GM23338 (cell line): ENCODE measurements at regions not wholly inside any gene's neighbourhood (a gene's known extent, or its start where the extent isn't known, plus 50 kb on each side); places are given as distances from the start of the nearest gene placed in this dataset.

Experiments
- ATAC-seq: fragments of 200-7000 bp; cut with Tn5 transposase; 3 replicates; pipeline ENCODE4 v1.9.1; 2020
- DNase-seq: peaks from one replicate; pipeline ENCODE4 v3.0.0-alpha.2; 2015; ENCODE audit warnings: low spot score
- H2AFZ ChIP-seq: fragments of 200-600 bp; sonication (generic); 2 replicates; pipeline ENCODE4 v1.8.0; 2016; ENCODE audit warnings: antibody characterized with exemption, mild to moderate bottlenecking, moderate library complexity
- H3F3A ChIP-seq: fragments of 200-600 bp; sonication (generic); replicated peaks from 2 replicates; pipeline ENCODE4 v1.8.0; 2017; ENCODE audit warnings: antibody characterized with exemption, mixed run types, low read depth
- H3K27ac ChIP-seq: fragments of 200-600 bp; sonication (generic); 2 replicates; pipeline ENCODE4 v1.6.1; 2016; ENCODE audit warnings: low read depth
- H3K27me3 ChIP-seq: fragments of 200-600 bp; sonication (generic); 2 replicates; pipeline ENCODE4 v1.8.0; 2016; ENCODE audit warnings: mild to moderate bottlenecking, mixed run types, moderate library complexity; ENCODE audit not compliant: insufficient read depth
- H3K36me3 ChIP-seq: fragments of 200-600 bp; sonication (generic); 2 replicates; pipeline ENCODE4 v1.8.0; 2016; ENCODE audit warnings: mild to moderate bottlenecking; ENCODE audit not compliant: insufficient read depth
- H3K4me1 ChIP-seq: fragments of 200-600 bp; sonication (generic); 2 replicates; pipeline ENCODE4 v1.8.0; 2016; ENCODE audit warnings: mild to moderate bottlenecking, moderate library complexity; ENCODE audit not compliant: insufficient read depth
- H3K4me2 ChIP-seq: fragments of 200-600 bp; sonication (generic); 2 replicates; pipeline ENCODE4 v1.7.1; 2017; ENCODE audit warnings: mixed run types
- H3K4me3 ChIP-seq: fragments of 200-600 bp; sonication (generic); 2 replicates; pipeline ENCODE4 v1.6.1; 2016; ENCODE audit warnings: mixed run types
- H3K79me2 ChIP-seq: fragments of 200-600 bp; sonication (generic); replicated peaks from 2 replicates; pipeline ENCODE4 v1.8.0; 2017; ENCODE audit warnings: mild to moderate bottlenecking; ENCODE audit not compliant: insufficient read depth
- H3K9me2 ChIP-seq: fragments of 200-600 bp; sonication (generic); 2 replicates; pipeline ENCODE4 v1.8.0; 2017; ENCODE audit not compliant: insufficient read depth
- H4K20me1 ChIP-seq: fragments of 200-600 bp; sonication (generic); replicated peaks from 2 replicates; pipeline ENCODE4 v1.8.0; 2017; ENCODE audit warnings: mild to moderate bottlenecking; ENCODE audit not compliant: insufficient read depth
- H3K27ac Mint-ChIP-seq: 2 replicates; pipeline ENCODE4 v1.8.0; 2020; ENCODE audit warnings: inconsistent platforms, mild to moderate bottlenecking, moderate library complexity, mixed read lengths
- H3K27me3 Mint-ChIP-seq: 3 replicates; pipeline ENCODE4 v1.8.0; 2022; ENCODE audit warnings: low read depth, mild to moderate bottlenecking, moderate library complexity, mixed read lengths, inconsistent platforms; ENCODE audit not compliant: insufficient read depth, poor library complexity
- H3K36me3 Mint-ChIP-seq: 3 replicates; pipeline ENCODE4 v1.8.0; 2021; ENCODE audit warnings: low read depth, mild to moderate bottlenecking, inconsistent platforms, moderate library complexity, mixed read lengths
- H3K4me1 Mint-ChIP-seq: 3 replicates; pipeline ENCODE4 v1.8.0; 2020; ENCODE audit warnings: mild to moderate bottlenecking, inconsistent platforms, mixed read lengths
- H3K4me3 Mint-ChIP-seq: 3 replicates; pipeline ENCODE4 v1.8.0; 2021; ENCODE audit warnings: moderate library complexity, mild to moderate bottlenecking, inconsistent platforms, mixed read lengths
- H3K9me3 Mint-ChIP-seq: 3 replicates; pipeline ENCODE4 v1.8.0; 2020; ENCODE audit warnings: moderate library complexity, mild to moderate bottlenecking, inconsistent platforms, mixed read lengths
- CREB1 ChIP-seq: fragments of 250-450 bp; sonication (Bioruptor Pico); IDR thresholded peaks from 2 replicates; pipeline ENCODE4 v1.5.0; 2020; ENCODE audit warnings: low read depth, mild to moderate bottlenecking, moderate library complexity
- CTCF ChIP-seq, 2 experiments: fragments of 200-600 bp in 1 of 2; sonication (generic) in 1 of 2; conservative IDR thresholded peaks; 2 replicates each; pipeline versions ENCODE4 v1.5.1 to v1.6.1; 2016 to 2017; ENCODE audit warnings: antibody characterized with exemption in 2 of 2, low read depth in 2 of 2, mild to moderate bottlenecking in 2 of 2, moderate library complexity in 1 of 2
- EZH2phosphoT487 ChIP-seq: fragments of 200-600 bp; sonication (generic); IDR thresholded peaks from one replicate; pipeline ENCODE4 v1.8.1; 2018; ENCODE audit warnings: antibody characterized with exemption; ENCODE audit not compliant: unreplicated experiment
- NANOG ChIP-seq: IDR thresholded peaks from 2 replicates; pipeline ENCODE4 v1.6.1; 2016; ENCODE audit warnings: antibody characterized with exemption, borderline replicate concordance
- POLR2AphosphoS5 ChIP-seq: IDR thresholded peaks from 2 replicates; pipeline ENCODE4 v1.6.1; 2016; ENCODE audit warnings: antibody characterized with exemption, low read depth
- STAT1 ChIP-seq: IDR thresholded peaks from one replicate; pipeline ENCODE4 v1.6.1; 2016; ENCODE audit warnings: antibody characterized with exemption; ENCODE audit not compliant: unreplicated experiment
- ZNF114 ChIP-seq: fragments of 250-450 bp; sonication (Bioruptor Pico); IDR thresholded peaks from 2 replicates; pipeline ENCODE4 v1.5.0; 2020; ENCODE audit warnings: mild to moderate bottlenecking, moderate library complexity
- ZNF331 ChIP-seq: fragments of 250-450 bp; sonication (Bioruptor Pico); IDR thresholded peaks from 2 replicates; pipeline ENCODE4 v1.5.0; 2020; ENCODE audit warnings: low read depth, mild to moderate bottlenecking, moderate library complexity
- TF ChIP-seq, protein P1 (sequence below): fragments of 250-450 bp; sonication (Bioruptor Pico); IDR thresholded peaks from 2 replicates; pipeline ENCODE4 v1.5.0; 2020; ENCODE audit warnings: mild to moderate bottlenecking, moderate library complexity
- TF ChIP-seq, protein P2 (sequence below): IDR thresholded peaks from one replicate; pipeline ENCODE4 v1.6.1; 2018; ENCODE audit warnings: antibody characterized with exemption; ENCODE audit not compliant: unreplicated experiment
- TF ChIP-seq, protein P3 (sequence below): IDR thresholded peaks from 2 replicates; pipeline ENCODE4 v1.6.1; 2016; ENCODE audit warnings: antibody characterized with exemption

GRCh38 chr2:238730001-238730669, 117.8 kb upstream of the TWIST2 start (continued):
- TF ChIP-seq, protein P1, sequence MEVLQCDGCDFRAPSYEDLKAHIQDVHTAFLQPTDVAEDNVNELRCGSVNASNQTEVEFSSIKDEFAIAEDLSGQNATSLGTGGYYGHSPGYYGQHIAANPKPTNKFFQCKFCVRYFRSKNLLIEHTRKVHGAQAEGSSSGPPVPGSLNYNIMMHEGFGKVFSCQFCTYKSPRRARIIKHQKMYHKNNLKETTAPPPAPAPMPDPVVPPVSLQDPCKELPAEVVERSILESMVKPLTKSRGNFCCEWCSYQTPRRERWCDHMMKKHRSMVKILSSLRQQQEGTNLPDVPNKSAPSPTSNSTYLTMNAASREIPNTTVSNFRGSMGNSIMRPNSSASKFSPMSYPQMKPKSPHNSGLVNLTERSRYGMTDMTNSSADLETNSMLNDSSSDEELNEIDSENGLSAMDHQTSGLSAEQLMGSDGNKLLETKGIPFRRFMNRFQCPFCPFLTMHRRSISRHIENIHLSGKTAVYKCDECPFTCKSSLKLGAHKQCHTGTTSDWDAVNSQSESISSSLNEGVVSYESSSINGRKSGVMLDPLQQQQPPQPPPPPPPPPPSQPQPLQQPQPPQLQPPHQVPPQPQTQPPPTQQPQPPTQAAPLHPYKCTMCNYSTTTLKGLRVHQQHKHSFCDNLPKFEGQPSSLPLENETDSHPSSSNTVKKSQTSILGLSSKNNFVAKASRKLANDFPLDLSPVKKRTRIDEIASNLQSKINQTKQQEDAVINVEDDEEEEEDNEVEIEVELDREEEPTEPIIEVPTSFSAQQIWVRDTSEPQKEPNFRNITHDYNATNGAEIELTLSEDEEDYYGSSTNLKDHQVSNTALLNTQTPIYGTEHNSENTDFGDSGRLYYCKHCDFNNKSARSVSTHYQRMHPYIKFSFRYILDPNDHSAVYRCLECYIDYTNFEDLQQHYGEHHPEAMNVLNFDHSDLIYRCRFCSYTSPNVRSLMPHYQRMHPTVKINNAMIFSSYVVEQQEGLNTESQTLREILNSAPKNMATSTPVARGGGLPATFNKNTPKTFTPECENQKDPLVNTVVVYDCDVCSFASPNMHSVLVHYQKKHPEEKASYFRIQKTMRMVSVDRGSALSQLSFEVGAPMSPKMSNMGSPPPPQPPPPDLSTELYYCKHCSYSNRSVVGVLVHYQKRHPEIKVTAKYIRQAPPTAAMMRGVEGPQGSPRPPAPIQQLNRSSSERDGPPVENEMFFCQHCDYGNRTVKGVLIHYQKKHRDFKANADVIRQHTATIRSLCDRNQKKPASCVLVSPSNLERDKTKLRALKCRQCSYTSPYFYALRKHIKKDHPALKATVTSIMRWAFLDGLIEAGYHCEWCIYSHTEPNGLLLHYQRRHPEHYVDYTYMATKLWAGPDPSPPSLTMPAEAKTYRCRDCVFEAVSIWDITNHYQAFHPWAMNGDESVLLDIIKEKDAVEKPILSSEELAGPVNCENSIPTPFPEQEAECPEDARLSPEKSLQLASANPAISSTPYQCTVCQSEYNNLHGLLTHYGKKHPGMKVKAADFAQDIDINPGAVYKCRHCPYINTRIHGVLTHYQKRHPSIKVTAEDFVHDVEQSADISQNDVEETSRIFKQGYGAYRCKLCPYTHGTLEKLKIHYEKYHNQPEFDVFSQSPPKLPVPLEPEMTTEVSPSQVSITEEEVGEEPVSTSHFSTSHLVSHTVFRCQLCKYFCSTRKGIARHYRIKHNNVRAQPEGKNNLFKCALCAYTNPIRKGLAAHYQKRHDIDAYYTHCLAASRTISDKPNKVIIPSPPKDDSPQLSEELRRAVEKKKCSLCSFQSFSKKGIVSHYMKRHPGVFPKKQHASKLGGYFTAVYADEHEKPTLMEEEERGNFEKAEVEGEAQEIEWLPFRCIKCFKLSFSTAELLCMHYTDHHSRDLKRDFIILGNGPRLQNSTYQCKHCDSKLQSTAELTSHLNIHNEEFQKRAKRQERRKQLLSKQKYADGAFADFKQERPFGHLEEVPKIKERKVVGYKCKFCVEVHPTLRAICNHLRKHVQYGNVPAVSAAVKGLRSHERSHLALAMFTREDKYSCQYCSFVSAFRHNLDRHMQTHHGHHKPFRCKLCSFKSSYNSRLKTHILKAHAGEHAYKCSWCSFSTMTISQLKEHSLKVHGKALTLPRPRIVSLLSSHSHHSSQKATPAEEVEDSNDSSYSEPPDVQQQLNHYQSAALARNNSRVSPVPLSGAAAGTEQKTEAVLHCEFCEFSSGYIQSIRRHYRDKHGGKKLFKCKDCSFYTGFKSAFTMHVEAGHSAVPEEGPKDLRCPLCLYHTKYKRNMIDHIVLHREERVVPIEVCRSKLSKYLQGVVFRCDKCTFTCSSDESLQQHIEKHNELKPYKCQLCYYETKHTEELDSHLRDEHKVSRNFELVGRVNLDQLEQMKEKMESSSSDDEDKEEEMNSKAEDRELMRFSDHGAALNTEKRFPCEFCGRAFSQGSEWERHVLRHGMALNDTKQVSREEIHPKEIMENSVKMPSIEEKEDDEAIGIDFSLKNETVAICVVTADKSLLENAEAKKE (CRISPR knock-in tag): no peak
- no peak for TF ChIP-seq CTCF (conservative IDR thresholded peaks at IDR 0.05; ENCODE audit: low read depth in 2 of 2)
- no peak for TF ChIP-seq EZH2phosphoT487

DNA sequence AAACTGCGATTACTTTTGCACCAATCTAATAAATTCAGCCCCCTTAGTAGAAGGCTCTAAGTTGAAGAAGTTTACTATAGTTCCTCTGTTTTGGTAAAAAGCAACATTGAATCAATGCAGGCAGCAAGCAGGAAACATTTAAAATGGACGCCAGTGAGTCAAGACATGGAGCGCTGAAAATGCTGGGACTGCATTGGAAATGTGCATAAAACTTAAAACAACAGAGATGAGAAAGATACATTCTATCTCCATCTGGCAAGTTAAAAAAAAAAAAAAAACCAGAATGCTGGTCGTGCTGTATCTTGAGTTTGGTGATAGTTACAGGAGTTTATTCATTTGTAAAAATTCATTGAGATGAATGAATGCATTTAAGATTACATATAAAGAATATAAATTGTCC, 117.0 kb upstream of the TWIST2 start:
- H3K9me2 ChIP-seq: no peaks in the 10 kb centered on the region
- H3K36me3 ChIP-seq: no peaks in the 10 kb centered on the region
- Mint-ChIP-seq H3K4me3 (no peak overlapping the region), H3K4me1 (no peaks in the 10 kb centered on the region), H3K27ac (no peak overlapping the region), H3K27me3 (peaks cover 8% of the 10 kb centered on the region), H3K9me3 (no peaks in the 10 kb centered on the region; the same call in 2 of the 3 replicates), H3K36me3 (no peaks in the 10 kb centered on the region)
- no peaks in the 10 kb centered on the region for H3K27me3 ChIP-seq
- H3K4me2 ChIP-seq: no peak overlapping the region
- no peak overlapping the region for H3K4me3 ChIP-seq
- H3K79me2 ChIP-seq: no peaks in the 10 kb centered on the region
- no peaks in the 10 kb centered on the region for H4K20me1 ChIP-seq
- H3F3A ChIP-seq: no peaks in the 10 kb centered on the region
- H3K4me1 ChIP-seq: no peaks in the 10 kb centered on the region
- H3K27ac ChIP-seq: no peak overlapping the region
- ATAC-seq: no peak
- no peak for DNase-seq
- H2AFZ ChIP-seq: no peak overlapping the region
- TF ChIP-seq STAT1: no peak
- TF ChIP-seq POLR2AphosphoS5: no peak
- no peak for TF ChIP-seq ZNF331 (CRISPR knock-in tag)
- TF ChIP-seq ZNF114: no peak
- TF ChIP-seq NANOG: no peak
- TF ChIP-seq CREB1 (CRISPR knock-in tag): no peak
- TF ChIP-seq, protein P2, sequence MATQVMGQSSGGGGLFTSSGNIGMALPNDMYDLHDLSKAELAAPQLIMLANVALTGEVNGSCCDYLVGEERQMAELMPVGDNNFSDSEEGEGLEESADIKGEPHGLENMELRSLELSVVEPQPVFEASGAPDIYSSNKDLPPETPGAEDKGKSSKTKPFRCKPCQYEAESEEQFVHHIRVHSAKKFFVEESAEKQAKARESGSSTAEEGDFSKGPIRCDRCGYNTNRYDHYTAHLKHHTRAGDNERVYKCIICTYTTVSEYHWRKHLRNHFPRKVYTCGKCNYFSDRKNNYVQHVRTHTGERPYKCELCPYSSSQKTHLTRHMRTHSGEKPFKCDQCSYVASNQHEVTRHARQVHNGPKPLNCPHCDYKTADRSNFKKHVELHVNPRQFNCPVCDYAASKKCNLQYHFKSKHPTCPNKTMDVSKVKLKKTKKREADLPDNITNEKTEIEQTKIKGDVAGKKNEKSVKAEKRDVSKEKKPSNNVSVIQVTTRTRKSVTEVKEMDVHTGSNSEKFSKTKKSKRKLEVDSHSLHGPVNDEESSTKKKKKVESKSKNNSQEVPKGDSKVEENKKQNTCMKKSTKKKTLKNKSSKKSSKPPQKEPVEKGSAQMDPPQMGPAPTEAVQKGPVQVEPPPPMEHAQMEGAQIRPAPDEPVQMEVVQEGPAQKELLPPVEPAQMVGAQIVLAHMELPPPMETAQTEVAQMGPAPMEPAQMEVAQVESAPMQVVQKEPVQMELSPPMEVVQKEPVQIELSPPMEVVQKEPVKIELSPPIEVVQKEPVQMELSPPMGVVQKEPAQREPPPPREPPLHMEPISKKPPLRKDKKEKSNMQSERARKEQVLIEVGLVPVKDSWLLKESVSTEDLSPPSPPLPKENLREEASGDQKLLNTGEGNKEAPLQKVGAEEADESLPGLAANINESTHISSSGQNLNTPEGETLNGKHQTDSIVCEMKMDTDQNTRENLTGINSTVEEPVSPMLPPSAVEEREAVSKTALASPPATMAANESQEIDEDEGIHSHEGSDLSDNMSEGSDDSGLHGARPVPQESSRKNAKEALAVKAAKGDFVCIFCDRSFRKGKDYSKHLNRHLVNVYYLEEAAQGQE: no peak
- TF ChIP-seq, protein P3, sequence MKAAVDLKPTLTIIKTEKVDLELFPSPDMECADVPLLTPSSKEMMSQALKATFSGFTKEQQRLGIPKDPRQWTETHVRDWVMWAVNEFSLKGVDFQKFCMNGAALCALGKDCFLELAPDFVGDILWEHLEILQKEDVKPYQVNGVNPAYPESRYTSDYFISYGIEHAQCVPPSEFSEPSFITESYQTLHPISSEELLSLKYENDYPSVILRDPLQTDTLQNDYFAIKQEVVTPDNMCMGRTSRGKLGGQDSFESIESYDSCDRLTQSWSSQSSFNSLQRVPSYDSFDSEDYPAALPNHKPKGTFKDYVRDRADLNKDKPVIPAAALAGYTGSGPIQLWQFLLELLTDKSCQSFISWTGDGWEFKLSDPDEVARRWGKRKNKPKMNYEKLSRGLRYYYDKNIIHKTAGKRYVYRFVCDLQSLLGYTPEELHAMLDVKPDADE: no peak
